ENCODE measurements at regions not wholly inside any gene's neighbourhood (a gene's known extent, or its start where the extent isn't known, plus 50 kb on each side); places are given as distances from the start of the nearest gene placed in this dataset.

- Histone ChIP-seq H3K27ac (ENCODE audit: low read length) (no peak overlapping the region), H3K79me2 (ENCODE audit: low read length) (no peaks in the 10 kb centered on the region), H4K20me1 (ENCODE audit: insufficient read depth, low read depth, low read length) (no peaks in the 10 kb centered on the region), H3K4me1 (ENCODE audit: low read length) (no peaks in the 10 kb centered on the region), H3K9me2 (replicated peaks; ENCODE audit: insufficient read depth, low read length) (no peaks in the 10 kb centered on the region), H3K36me3 (ENCODE audit: insufficient read depth, low read length) (no peaks in the 10 kb centered on the region), H3K9me3 (ENCODE audit: low read length) (peaks cover 77% of the 10 kb centered on the region), H3K27me3 (ENCODE audit: low read length) (no peaks in the 10 kb centered on the region), H3K4me2 (ENCODE audit: low read depth, low read length, poor library complexity, severe bottlenecking) (no peak overlapping the region), H3K4me3 (ENCODE audit: low read length) (no peak overlapping the region; the same call in 1 of the 2 replicates), H2AFZ (ENCODE audit: low read length) (no peak overlapping the region), H3K9ac (ENCODE audit: low read length) (no peak overlapping the region)
- no peak for DNase-seq
Observed at GRCh38 chr11:97729546-97730272, 1291.0 kb upstream of the CNTN5 start.

DNA sequence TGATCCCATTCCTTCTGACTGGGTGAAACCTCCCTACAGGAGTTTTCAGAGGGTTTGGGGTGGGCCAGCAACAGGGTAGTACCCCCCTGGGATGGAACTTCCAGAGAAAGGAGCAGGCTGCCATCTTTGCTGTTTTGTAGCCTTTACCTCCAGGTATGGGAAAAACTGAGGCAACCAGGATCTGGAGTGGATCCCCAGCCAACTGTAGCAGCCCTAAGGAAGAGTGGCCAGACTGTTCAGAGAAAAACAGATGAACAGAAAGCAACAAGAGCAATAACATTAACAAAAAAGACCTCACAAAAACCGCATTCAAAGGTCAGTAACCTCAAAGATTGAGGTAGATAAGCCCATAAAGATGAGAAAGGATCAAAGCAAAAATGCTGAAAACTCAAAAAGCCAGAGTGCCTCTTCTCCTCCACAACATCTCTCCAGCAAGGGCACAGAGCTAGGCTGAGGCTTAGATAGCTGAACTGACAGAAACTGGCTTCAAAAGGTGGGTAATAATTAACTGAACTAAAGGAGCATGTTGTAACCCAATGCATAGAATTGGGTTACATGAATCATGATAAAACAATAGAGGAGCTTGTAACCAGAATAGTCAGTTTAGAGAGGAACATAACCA is 1288.6 kb upstream of the CNTN5 start:
- DNase-seq: no peak
- Histone ChIP-seq H3K9me2 (replicated peaks; ENCODE audit: insufficient read depth, low read length) (no peaks in the 10 kb centered on the region), H3K4me3 (ENCODE audit: low read length) (no peak overlapping the region), H3K9ac (ENCODE audit: low read length) (no peak overlapping the region), H3K79me2 (ENCODE audit: low read length) (no peaks in the 10 kb centered on the region), H3K27me3 (ENCODE audit: low read length) (no peaks in the 10 kb centered on the region), H4K20me1 (ENCODE audit: insufficient read depth, low read depth, low read length) (no peaks in the 10 kb centered on the region), H3K4me2 (ENCODE audit: low read depth, low read length, poor library complexity, severe bottlenecking) (no peak overlapping the region), H3K27ac (ENCODE audit: low read length) (no peak overlapping the region), H3K36me3 (ENCODE audit: insufficient read depth, low read length) (no peaks in the 10 kb centered on the region), H3K9me3 (ENCODE audit: low read length) (peaks cover 71% of the 10 kb centered on the region), H3K4me1 (ENCODE audit: low read length) (no peaks in the 10 kb centered on the region), H2AFZ (ENCODE audit: low read length) (no peak overlapping the region)

DNA sequence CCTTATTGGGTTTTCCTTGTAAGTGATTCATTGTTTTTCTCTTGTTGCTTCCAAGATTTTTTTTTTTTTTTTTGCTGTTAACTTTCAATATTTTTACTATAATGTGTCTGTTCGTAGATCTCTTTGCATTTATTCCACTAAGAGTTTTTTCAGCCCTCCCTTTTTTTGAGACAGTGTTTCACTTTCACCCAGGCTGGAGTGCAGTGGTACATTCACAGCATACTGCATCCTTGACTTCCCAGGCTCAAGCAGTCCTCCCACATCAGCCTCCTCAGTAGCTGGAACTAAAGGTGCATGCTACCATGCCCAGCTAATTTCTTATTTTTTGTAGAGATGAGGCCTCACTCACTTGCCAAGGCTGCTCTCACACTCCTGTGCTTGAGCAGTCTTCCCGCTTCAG is 1282.0 kb upstream of the CNTN5 start:
- Histone ChIP-seq H3K27ac (ENCODE audit: low read length) (no peak overlapping the region), H4K20me1 (ENCODE audit: insufficient read depth, low read depth, low read length) (no peaks in the 10 kb centered on the region), H3K4me2 (ENCODE audit: low read depth, low read length, poor library complexity, severe bottlenecking) (no peak overlapping the region), H3K79me2 (ENCODE audit: low read length) (no peaks in the 10 kb centered on the region), H3K9ac (ENCODE audit: low read length) (no peak overlapping the region), H3K9me2 (replicated peaks; ENCODE audit: insufficient read depth, low read length) (no peaks in the 10 kb centered on the region), H3K4me3 (ENCODE audit: low read length) (no peak overlapping the region), H3K9me3 (ENCODE audit: low read length) (peaks cover 65% of the 10 kb centered on the region), H2AFZ (ENCODE audit: low read length) (no peak overlapping the region), H3K27me3 (ENCODE audit: low read length) (no peaks in the 10 kb centered on the region), H3K4me1 (ENCODE audit: low read length) (no peaks in the 10 kb centered on the region), H3K36me3 (ENCODE audit: insufficient read depth, low read length) (no peaks in the 10 kb centered on the region)
- DNase-seq: no peak

DNA sequence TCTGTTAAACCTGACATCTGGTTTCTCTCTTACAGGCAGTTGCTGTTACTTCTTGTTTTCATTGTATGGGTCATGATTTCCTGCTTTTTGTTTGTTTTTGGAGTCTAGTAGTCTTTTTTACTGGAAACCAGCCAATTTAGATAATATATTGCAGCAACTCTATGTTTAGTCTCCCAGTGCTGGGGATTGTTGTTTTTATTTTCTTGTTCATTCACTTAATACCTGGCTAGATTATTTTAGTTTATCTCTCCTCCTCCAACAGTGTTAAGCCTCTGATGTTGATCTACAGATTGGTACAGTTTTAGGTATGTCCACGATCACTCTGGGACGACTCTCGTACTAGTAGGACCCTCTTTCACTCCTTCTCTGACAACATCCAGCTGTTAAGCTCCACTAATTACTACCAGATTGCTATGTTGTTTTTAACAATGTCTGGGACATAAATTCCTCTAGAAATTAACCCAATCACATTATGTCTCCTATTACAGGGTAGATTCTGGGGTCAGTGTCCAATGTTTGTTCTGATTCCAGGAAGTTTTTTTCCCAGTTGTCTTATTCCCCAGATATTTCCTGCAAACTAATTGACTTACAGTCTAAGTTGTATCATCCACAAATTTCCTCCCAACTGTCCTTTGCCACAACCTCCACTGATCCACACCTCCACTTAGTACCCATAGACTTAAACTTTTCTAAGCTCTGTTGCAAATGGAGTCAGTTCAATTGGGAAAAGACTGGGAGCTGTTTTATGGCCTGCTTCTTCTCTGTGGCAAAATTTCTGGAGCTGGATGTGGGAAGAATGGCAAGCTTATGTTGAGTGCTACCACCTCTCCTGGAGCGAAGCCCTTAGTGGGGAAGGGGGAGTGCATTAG is 1280.6 kb upstream of the CNTN5 start:
- Histone ChIP-seq H3K4me2 (ENCODE audit: low read depth, low read length, poor library complexity, severe bottlenecking) (no peak overlapping the region), H3K79me2 (ENCODE audit: low read length) (no peaks in the 10 kb centered on the region), H2AFZ (ENCODE audit: low read length) (no peak overlapping the region)

GRCh38 chr11:97740801-97741151 is 1280.0 kb upstream of the CNTN5 start:
- Histone ChIP-seq H3K9me2 (replicated peaks; ENCODE audit: insufficient read depth, low read length) (no peaks in the 10 kb centered on the region), H3K27ac (ENCODE audit: low read length) (no peak overlapping the region), H3K9me3 (ENCODE audit: low read length) (peaks cover 58% of the 10 kb centered on the region), H3K9ac (ENCODE audit: low read length) (no peak overlapping the region), H3K4me1 (ENCODE audit: low read length) (no peaks in the 10 kb centered on the region), H3K27me3 (ENCODE audit: low read length) (no peaks in the 10 kb centered on the region), H3K36me3 (ENCODE audit: insufficient read depth, low read length) (no peaks in the 10 kb centered on the region), H4K20me1 (ENCODE audit: insufficient read depth, low read depth, low read length) (no peaks in the 10 kb centered on the region), H3K4me2 (ENCODE audit: low read depth, low read length, poor library complexity, severe bottlenecking) (no peak overlapping the region), H2AFZ (ENCODE audit: low read length) (no peak overlapping the region), H3K4me3 (ENCODE audit: low read length) (no peak overlapping the region), H3K79me2 (ENCODE audit: low read length) (no peaks in the 10 kb centered on the region)
- DNase-seq: no peak

More for the DNA sequence above, 1280.6 kb upstream of the CNTN5 start:
- Histone ChIP-seq H3K27me3 (ENCODE audit: low read length) (no peaks in the 10 kb centered on the region), H3K27ac (ENCODE audit: low read length) (no peak overlapping the region), H3K36me3 (ENCODE audit: insufficient read depth, low read length) (no peaks in the 10 kb centered on the region), H3K9me3 (ENCODE audit: low read length) (peaks cover 61% of the 10 kb centered on the region), H3K9ac (ENCODE audit: low read length) (no peak overlapping the region), H3K9me2 (replicated peaks; ENCODE audit: insufficient read depth, low read length) (no peaks in the 10 kb centered on the region), H3K4me1 (ENCODE audit: low read length) (no peaks in the 10 kb centered on the region), H4K20me1 (ENCODE audit: insufficient read depth, low read depth, low read length) (no peaks in the 10 kb centered on the region), H3K4me3 (ENCODE audit: low read length) (no peak overlapping the region)
- no peak for DNase-seq

GRCh38 chr11:97742717-97743116 is 1278.0 kb upstream of the CNTN5 start:
- H2AFZ ChIP-seq (ENCODE audit: low read length): no peak overlapping the region
- H4K20me1 ChIP-seq (ENCODE audit: insufficient read depth, low read depth, low read length): no peaks in the 10 kb centered on the region
- H3K4me1 ChIP-seq (ENCODE audit: low read length): no peaks in the 10 kb centered on the region
- H3K79me2 ChIP-seq (ENCODE audit: low read length): no peaks in the 10 kb centered on the region
- peaks cover 64% of the 10 kb centered on the region for H3K9me3 ChIP-seq (ENCODE audit: low read length)
- H3K4me2 ChIP-seq (ENCODE audit: low read depth, low read length, poor library complexity, severe bottlenecking): no peak overlapping the region
- H3K9ac ChIP-seq (ENCODE audit: low read length): no peak overlapping the region
- H3K4me3 ChIP-seq (ENCODE audit: low read length): no peak overlapping the region
- no peaks in the 10 kb centered on the region for H3K27me3 ChIP-seq (ENCODE audit: low read length)
- H3K9me2 ChIP-seq (replicated peaks; ENCODE audit: insufficient read depth, low read length): no peaks in the 10 kb centered on the region
- H3K36me3 ChIP-seq (ENCODE audit: insufficient read depth, low read length): no peaks in the 10 kb centered on the region
- no peak overlapping the region for H3K27ac ChIP-seq (ENCODE audit: low read length)
- no peak for DNase-seq

- DNase-seq: no peak
- Histone ChIP-seq H3K9me2 (replicated peaks; ENCODE audit: insufficient read depth, low read length) (no peaks in the 10 kb centered on the region), H3K9ac (ENCODE audit: low read length) (no peak overlapping the region), H3K9me3 (ENCODE audit: low read length) (peaks cover 64% of the 10 kb centered on the region), H3K79me2 (ENCODE audit: low read length) (no peaks in the 10 kb centered on the region), H3K27me3 (ENCODE audit: low read length) (no peaks in the 10 kb centered on the region), H2AFZ (ENCODE audit: low read length) (no peak overlapping the region), H3K36me3 (ENCODE audit: insufficient read depth, low read length) (no peaks in the 10 kb centered on the region), H3K27ac (ENCODE audit: low read length) (no peak overlapping the region), H3K4me2 (ENCODE audit: low read depth, low read length, poor library complexity, severe bottlenecking) (no peak overlapping the region), H3K4me1 (ENCODE audit: low read length) (no peaks in the 10 kb centered on the region), H3K4me3 (ENCODE audit: low read length) (no peak overlapping the region), H4K20me1 (ENCODE audit: insufficient read depth, low read depth, low read length) (no peaks in the 10 kb centered on the region)
Observed at GRCh38 chr11:97743205-97743742, 1277.5 kb upstream of the CNTN5 start.

DNA sequence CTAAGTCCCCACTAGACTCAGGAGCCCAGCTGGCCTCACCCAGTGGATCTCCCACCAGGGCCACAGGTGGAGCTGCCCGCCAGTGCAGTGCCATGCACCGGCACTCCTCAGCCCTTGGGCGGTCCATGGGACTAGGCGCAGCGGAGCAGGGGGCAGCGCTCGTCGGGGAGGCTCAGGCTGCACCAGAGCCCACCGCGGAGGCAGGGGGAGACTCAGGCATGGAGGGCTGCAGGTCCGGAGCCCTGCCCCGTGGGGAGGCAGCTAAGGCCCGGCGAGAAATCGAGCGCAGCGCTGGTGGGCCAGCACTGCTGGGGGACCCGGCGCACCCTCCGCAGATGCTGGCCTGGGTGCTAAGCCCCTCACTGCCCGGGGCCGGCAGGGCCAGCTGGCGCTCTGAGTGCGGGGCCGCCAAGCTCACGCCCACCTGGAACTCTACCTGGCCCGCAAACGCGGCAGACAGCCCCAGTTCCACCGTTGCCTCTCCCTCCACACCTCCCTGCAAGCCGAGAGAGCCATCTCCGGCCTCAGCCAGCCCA is 1275.2 kb upstream of the CNTN5 start:
- H3K9ac ChIP-seq (ENCODE audit: low read length): no peak overlapping the region
- H3K36me3 ChIP-seq (ENCODE audit: insufficient read depth, low read length): no peaks in the 10 kb centered on the region
- H3K9me3 ChIP-seq (ENCODE audit: low read length): peaks cover 67% of the 10 kb centered on the region
- no peak overlapping the region for H3K27ac ChIP-seq (ENCODE audit: low read length)
- no peak overlapping the region for H3K4me2 ChIP-seq (ENCODE audit: low read depth, low read length, poor library complexity, severe bottlenecking)
- H4K20me1 ChIP-seq (ENCODE audit: insufficient read depth, low read depth, low read length): no peaks in the 10 kb centered on the region
- H3K4me1 ChIP-seq (ENCODE audit: low read length): no peaks in the 10 kb centered on the region
- no peaks in the 10 kb centered on the region for H3K79me2 ChIP-seq (ENCODE audit: low read length)
- no peak for DNase-seq
- no peaks in the 10 kb centered on the region for H3K9me2 ChIP-seq (replicated peaks; ENCODE audit: insufficient read depth, low read length)
- H3K4me3 ChIP-seq (ENCODE audit: low read length): no peak overlapping the region
- H2AFZ ChIP-seq (ENCODE audit: low read length): no peak overlapping the region
- no peaks in the 10 kb centered on the region for H3K27me3 ChIP-seq (ENCODE audit: low read length)
